HEK293 (cell line): ENCODE measurements at regions not wholly inside any gene's neighbourhood (a gene's known extent, or its start where the extent isn't known, plus 50 kb on each side); places are given as distances from the start of the nearest gene placed in this dataset.

Source experiments
- BCL11A ChIP-seq: fragments of 450-650 bp; formaldehyde crosslinking; IDR thresholded peaks from 2 replicates; pipeline ENCODE4 v1.5.1; 2016; ENCODE audit warnings: low read depth, missing biosample characterization, missing genetic modification characterization
- CTCF ChIP-seq: fragments of 450-650 bp; formaldehyde crosslinking; IDR thresholded peaks from 2 replicates; pipeline ENCODE4 v1.5.1; 2016; ENCODE audit warnings: missing biosample characterization, missing genetic modification characterization
- YY1 ChIP-seq: fragments of 450-650 bp; formaldehyde crosslinking; IDR thresholded peaks from 2 replicates; pipeline ENCODE4 v1.5.1; 2018; ENCODE audit warnings: missing biosample characterization, missing genetic modification characterization
- ZBTB7A ChIP-seq: fragments of 450-650 bp; formaldehyde crosslinking; IDR thresholded peaks from 2 replicates; pipeline ENCODE4 v1.5.1; 2016; ENCODE audit warnings: low read depth, missing biosample characterization, missing genetic modification characterization
- ZNF335 ChIP-seq: fragments of 450-650 bp; formaldehyde crosslinking; conservative IDR thresholded peaks from 2 replicates; pipeline ENCODE4 v1.5.1; 2016; ENCODE audit warnings: missing biosample characterization, missing genetic modification characterization
- ZNF341 ChIP-seq: fragments of 450-650 bp; formaldehyde crosslinking; IDR thresholded peaks from 2 replicates; pipeline ENCODE4; 2016; ENCODE audit warnings: low read depth, missing biosample characterization, missing genetic modification characterization
- ZNF660 ChIP-seq: fragments of 450-650 bp; IDR thresholded peaks from 2 replicates; pipeline ENCODE4 v1.5.1; 2018; ENCODE audit warnings: missing biosample characterization, mild to moderate bottlenecking, missing genetic modification characterization
- TF ChIP-seq, protein P1 (sequence below): fragments of 450-650 bp; formaldehyde crosslinking; IDR thresholded peaks from 2 replicates; pipeline ENCODE4 v1.5.1; 2016; ENCODE audit warnings: missing biosample characterization, missing genetic modification characterization
- TF ChIP-seq, protein P2 (sequence below): fragments of 450-650 bp; formaldehyde crosslinking; IDR thresholded peaks from 2 replicates; pipeline ENCODE4 v1.5.1; 2017; ENCODE audit warnings: missing biosample characterization, missing genetic modification characterization

DNA sequence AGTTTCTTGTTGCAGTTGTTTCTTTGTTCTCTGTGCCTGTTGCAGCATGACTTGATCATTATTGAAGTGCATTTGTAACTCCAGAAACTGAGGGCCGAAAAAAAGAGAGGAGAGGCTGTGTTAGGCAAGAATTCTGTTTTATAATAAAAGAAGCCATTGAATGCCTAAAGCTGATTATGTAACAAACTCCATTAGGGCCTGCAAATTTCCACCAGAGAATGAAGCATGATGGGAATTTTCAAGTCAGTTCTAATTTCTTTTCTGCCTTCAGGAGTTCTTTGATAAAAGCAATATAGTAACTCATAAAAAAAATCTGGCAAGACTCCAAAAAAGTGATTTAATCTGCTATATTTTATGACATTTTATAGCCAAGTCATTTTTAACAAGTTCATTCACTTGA, 156.7 kb upstream of the RASSF8 start:
- no peak for TF ChIP-seq ZNF341 (tag by site-specific recombination)
- TF ChIP-seq, protein P1, sequence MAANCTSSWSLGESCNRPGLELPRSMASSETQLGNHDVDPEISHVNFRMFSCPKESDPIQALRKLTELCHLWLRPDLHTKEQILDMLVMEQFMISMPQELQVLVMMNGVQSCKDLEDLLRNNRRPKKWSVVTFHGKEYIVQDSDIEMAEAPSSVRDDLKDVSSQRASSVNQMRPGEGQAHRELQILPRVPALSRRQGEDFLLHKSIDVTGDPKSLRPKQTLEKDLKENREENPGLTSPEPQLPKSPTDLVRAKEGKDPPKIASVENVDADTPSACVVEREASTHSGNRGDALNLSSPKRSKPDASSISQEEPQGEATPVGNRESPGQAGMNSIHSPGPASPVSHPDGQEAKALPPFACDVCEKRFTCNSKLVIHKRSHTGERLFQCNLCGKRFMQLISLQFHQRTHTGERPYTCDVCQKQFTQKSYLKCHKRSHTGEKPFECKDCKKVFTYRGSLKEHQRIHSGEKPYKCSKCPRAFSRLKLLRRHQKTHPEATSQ: no peak
- TF ChIP-seq CTCF (tag by site-specific recombination): no peak
- no peak for TF ChIP-seq YY1 (tag by site-specific recombination)
- TF ChIP-seq BCL11A: no peak
- no peak for TF ChIP-seq ZNF335
- TF ChIP-seq, protein P2, sequence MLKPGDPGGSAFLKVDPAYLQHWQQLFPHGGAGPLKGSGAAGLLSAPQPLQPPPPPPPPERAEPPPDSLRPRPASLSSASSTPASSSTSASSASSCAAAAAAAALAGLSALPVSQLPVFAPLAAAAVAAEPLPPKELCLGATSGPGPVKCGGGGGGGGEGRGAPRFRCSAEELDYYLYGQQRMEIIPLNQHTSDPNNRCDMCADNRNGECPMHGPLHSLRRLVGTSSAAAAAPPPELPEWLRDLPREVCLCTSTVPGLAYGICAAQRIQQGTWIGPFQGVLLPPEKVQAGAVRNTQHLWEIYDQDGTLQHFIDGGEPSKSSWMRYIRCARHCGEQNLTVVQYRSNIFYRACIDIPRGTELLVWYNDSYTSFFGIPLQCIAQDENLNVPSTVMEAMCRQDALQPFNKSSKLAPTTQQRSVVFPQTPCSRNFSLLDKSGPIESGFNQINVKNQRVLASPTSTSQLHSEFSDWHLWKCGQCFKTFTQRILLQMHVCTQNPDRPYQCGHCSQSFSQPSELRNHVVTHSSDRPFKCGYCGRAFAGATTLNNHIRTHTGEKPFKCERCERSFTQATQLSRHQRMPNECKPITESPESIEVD (tag by site-specific recombination): peak; percentile 43; the same call in 1 of the 2 replicates
- no peak for TF ChIP-seq ZNF660 (tag by site-specific recombination)
- no peak for TF ChIP-seq ZBTB7A
